Muscle layer of duodenum (tissue), 2 donors: ENCODE measurements at regions not wholly inside any gene's neighbourhood (a gene's known extent, or its start where the extent isn't known, plus 50 kb on each side); places are given as distances from the start of the nearest gene placed in this dataset.
A peak's percentile ranks its signal among the peaks of the same experiment; 100 is the strongest.
"Not testable (repeated sequence)": the region's sequence is repeated elsewhere in the genome, so short reads cannot be mapped to it uniquely, and the experiment has no call there.

Experiments used
- H3K27ac ChIP-seq: one replicate; pipeline ENCODE4 v1.7.0; 2013; ENCODE audit warnings: mild to moderate bottlenecking, low read length
- H3K27me3 ChIP-seq: one replicate; pipeline ENCODE4 v1.7.0; 2013; ENCODE audit warnings: low read depth, mild to moderate bottlenecking, control low read depth, low read length
- H3K36me3 ChIP-seq, 2 donors: one replicate each; pipeline ENCODE4 v1.7.0; 2013; ENCODE audit warnings: low read length in 2 of 2, control low read depth in 1 of 2, mild to moderate bottlenecking in 1 of 2; ENCODE audit not compliant: insufficient read depth in 2 of 2, control insufficient read depth in 1 of 2
- H3K4me1 ChIP-seq, 2 donors: one replicate each; pipeline ENCODE4 v1.7.0; 2013; ENCODE audit warnings: low read length in 2 of 2, mild to moderate bottlenecking in 2 of 2, control low read depth in 1 of 2, moderate library complexity in 1 of 2; ENCODE audit not compliant: insufficient read depth in 2 of 2, control insufficient read depth in 1 of 2
- H3K4me3 ChIP-seq, 2 donors: one replicate each; pipeline ENCODE4 v1.7.0; 2013; ENCODE audit warnings: low read length in 2 of 2, low read depth in 1 of 2, mild to moderate bottlenecking in 1 of 2
- H3K9me3 ChIP-seq, 2 donors: one replicate each; pipeline ENCODE4 v1.7.0; 2013; ENCODE audit warnings: low read length in 2 of 2, control low read depth in 1 of 2, mild to moderate bottlenecking in 1 of 2; ENCODE audit not compliant: control insufficient read depth in 1 of 2
- donor health status: healthy.

DNA sequence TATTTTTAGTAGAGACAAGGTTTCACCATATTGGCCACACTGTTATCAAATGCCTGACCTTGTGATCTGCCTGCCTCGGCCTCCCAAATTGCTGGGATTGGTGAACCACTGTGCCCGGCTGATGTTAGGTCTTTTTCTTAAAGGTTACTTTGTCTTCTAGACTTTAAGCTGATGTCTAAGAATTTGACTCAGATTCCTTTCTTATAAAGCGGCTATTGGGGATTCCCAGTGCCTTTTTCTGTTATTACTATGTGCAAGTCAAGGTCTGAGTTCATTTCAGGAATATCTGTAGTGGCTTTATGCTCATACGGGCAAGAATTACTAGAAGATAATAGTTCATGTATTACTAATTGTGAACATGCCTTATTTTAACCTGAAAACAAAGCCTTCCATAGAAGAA, 102.8 kb downstream of the LAT start:
- not testable (repeated sequence) for H3K27ac ChIP-seq, H3K4me3 ChIP-seq, H3K27me3 ChIP-seq, H3K9me3 ChIP-seq, H3K36me3 ChIP-seq, H3K4me1 ChIP-seq

DNA sequence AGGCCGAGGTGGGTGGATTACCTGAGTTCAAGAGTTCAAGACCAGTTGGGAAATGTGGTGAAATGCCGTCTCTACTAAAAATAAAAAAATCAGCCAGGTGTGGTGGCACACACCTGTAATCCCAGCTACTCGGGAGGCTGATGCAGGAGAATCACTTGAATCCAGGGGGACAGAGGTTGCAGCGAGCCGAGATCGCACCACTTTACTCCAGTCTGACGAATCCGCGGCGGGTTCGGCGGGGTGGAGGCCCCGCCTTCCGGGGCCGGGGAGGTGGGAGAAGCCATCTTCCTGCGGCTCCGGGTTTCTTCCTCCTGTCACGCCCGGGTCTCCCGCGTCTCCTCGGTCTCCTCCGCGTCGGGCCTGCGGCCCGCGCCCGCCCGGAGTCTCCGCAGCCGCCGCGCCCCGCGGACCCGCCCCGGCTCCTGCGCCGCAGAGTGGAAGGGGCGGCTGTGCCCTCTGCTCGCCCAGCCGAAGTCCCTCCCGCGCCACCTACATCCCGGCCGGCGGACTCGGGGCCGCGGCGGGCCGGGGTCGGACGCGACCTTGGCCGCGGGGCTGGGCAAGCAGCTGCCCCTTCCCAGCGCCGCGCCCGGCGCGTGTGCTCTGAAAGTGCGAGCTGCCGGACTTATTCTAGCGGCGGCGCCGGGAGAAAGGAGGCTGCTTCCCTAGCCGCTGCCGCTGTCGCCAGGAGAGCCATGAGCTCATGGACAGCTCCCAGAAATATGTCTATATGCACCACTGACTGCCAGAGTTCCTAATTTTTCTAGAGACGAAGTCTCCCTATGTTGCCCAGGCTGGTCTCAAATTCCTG, 97.2 kb downstream of the LAT start:
- H3K4me1 ChIP-seq, H3K27me3 ChIP-seq, H3K36me3 ChIP-seq, H3K27ac ChIP-seq, H3K9me3 ChIP-seq: not testable (repeated sequence)
- peak overlapping the region in 1 of 2 donors; percentile 45 for H3K4me3 ChIP-seq

DNA sequence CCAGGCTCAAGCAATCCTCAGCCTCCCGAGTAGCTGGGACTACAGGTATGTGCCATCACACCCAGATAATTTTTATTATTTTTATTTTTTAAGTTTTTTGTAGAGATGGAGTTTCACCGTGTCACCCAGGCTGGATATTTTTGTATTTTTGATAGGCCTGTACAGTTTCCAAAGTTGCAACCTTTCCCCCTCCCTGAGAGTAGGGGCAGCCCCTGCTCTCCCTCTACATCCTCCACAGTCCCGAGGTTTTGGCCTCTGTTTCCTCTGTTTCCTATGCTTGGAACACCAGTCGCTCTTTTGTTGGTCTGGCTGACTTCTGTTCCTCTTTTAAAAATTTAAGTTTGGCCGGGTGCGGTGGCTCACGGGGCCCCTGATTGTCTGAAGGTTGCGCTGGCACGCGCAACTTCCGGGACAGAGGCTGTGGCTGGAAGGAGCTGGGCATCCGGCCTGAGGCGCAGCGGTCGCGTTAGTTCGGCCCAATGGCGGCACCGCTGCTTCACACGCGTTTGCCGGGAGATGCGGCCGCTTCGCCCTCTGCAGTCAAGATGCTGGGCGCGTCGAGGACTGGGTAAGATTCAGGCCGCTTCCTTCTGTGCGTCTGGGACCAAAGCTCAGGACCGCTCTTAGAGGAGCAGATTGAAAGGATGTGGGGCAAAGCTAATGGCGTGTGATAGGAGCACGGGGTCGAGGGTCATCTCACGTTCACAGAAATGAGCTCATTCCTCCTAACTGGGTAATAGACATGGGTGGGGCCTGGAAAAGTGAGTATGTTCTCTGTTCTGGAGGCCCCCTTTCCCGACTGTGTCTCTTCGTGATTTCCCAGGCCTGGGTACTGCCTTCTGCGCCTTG, 89.9 kb downstream of the LAT start:
- H3K4me1 ChIP-seq, H3K9me3 ChIP-seq, H3K27ac ChIP-seq, H3K27me3 ChIP-seq, H3K36me3 ChIP-seq: not testable (repeated sequence)
- H3K4me3 ChIP-seq: peak overlapping the region in 1 of 2 donors; percentile 51

DNA sequence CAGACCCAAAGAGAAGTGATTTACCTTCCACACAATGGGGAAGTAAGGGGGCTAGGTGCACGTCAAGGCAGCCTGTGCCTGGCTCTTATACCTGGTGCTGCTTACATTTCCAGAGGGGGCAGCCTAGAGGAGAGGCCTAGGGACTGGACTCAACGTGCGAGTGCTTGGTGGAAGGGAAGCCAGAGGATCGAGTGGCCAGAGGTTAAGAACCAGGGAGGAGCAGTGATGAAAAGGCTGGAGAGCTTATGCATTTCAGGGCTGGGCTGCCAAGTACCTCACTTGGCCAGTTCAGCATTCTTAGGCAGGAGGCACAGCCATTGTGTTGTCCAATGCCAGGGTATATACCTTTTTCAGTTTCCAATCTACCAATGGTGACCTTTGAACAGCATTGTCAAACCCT, 77.4 kb downstream of the LAT start:
- H3K27me3 ChIP-seq, H3K36me3 ChIP-seq, H3K9me3 ChIP-seq, H3K4me3 ChIP-seq, H3K4me1 ChIP-seq, H3K27ac ChIP-seq: not testable (repeated sequence)

DNA sequence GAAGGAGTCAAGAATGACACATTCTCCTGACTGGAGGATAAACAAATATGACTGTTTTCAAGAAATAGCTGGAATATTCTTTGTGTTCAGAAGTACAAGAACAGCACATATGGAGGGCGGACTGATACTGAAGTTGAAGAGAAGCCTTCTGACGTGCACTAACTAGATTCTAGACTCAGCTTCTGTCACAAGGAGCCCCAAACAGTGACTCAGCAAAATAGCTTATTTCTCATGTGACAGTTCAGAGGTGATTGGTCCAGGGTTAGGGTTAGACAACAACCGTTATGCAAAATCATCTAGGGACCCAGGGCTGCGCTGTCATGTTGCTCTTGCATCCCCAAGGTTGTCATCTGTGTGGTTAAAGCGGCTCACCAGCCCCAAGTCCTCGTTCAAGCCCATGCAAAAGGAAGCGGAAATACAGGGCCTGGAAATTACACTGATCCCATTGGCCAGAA, 76.6 kb downstream of the LAT start:
- H3K4me3 ChIP-seq, H3K4me1 ChIP-seq, H3K27ac ChIP-seq, H3K36me3 ChIP-seq, H3K9me3 ChIP-seq, H3K27me3 ChIP-seq: not testable (repeated sequence)

DNA sequence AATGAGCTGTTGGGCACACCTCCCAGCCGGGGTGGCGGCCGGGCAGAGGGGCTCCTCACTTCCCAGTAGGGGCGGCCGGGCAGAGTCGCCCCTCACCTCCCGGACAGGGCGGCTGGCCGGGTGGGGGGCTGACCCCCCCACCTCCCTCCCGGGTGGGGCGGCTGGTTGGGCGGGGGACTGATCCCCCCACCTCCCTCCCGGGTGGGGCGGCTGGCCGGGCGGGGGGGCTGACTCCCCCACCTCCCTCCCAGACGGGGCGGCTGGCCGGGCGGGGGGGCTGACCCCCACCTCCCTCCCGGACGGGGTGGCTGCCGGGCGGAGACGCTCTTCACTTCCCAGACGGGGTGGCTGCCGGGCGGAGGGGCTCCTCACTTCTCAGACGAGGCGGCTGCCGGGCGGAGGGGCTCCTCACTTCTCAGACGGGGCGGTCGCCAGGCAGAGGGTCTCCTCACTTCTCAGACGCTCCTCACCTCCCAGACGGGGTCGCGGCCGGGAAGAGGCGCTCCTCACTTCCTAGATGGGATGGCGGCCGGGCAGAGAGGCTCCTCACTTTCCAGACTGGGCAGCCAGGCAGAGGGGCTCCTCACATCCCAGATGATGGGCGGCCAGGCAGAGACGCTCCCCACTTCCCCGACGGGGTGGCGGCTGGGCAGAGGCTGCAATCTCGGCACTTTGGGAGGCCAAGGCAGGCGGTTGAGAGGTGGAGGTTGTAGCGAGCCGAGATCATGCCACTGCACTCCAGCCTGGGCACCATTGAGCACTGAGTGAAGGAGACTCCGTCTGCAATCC, 75.4 kb downstream of the LAT start:
- not testable (repeated sequence) for H3K4me3 ChIP-seq, H3K4me1 ChIP-seq, H3K36me3 ChIP-seq, H3K27me3 ChIP-seq, H3K27ac ChIP-seq, H3K9me3 ChIP-seq

DNA sequence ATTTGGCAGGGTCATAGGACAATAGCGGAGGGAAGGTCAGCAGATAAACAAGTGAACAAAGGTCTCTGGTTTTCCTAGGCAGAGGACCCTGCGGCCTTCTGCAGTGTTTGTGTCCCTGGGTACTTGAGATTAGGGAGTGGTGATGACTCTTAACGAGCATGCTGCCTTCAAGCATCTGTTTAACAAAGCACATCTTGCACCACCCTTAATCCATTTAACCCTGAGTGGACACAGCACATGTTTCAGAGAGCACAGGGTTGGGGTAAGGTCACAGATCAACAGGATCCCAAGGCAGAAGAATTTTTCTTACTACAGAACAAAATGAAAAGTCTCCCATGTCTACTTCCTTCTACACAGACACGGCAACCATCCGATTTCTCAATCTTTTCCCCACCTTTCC, 74.7 kb downstream of the LAT start:
- not testable (repeated sequence) for H3K27ac ChIP-seq, H3K9me3 ChIP-seq, H3K4me3 ChIP-seq, H3K36me3 ChIP-seq, H3K4me1 ChIP-seq, H3K27me3 ChIP-seq
